ENCODE measurements at regions not wholly inside any gene's neighbourhood (a gene's known extent, or its start where the extent isn't known, plus 50 kb on each side); places are given as distances from the start of the nearest gene placed in this dataset.

DNA sequence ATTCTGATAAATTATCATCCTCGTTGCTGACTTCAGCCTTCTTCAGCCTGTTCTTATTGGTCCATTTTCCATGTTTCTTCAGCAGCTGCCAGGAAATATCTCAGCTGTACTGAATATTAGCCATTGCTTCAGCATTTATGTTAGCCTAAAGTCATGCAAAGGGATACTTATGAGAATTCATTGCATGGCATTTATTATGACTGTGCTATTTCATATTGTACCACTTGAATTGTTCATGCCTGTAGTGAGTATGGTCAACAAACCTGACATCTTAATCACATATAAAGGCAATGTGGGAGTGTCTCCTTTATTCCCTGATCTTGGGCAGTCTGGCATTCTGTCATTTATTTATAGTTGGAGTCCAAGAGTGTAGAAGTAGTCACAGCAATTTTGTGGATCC, 193.4 kb upstream of the SLC35B3 start:
- ATAC-seq (no peak), DNase-seq (no peak)
- 56 to 62% methylated on average over 1 of the region's 1 CpG for WGBS, 2 donors
- no peak overlapping the region for H3K4me3 ChIP-seq
- H3K9me3 ChIP-seq = no peaks in the 10 kb centered on the region
- no peaks in the 10 kb centered on the region for H3K27me3 ChIP-seq
- intact Hi-C loops (cut with DNase I) = no loop called here
- no peaks in the 10 kb centered on the region for H3K4me1 ChIP-seq
- H3K27ac ChIP-seq = no peak overlapping the region
- no peaks in the 10 kb centered on the region for H3K36me3 ChIP-seq
- TF ChIP-seq, protein P1, sequence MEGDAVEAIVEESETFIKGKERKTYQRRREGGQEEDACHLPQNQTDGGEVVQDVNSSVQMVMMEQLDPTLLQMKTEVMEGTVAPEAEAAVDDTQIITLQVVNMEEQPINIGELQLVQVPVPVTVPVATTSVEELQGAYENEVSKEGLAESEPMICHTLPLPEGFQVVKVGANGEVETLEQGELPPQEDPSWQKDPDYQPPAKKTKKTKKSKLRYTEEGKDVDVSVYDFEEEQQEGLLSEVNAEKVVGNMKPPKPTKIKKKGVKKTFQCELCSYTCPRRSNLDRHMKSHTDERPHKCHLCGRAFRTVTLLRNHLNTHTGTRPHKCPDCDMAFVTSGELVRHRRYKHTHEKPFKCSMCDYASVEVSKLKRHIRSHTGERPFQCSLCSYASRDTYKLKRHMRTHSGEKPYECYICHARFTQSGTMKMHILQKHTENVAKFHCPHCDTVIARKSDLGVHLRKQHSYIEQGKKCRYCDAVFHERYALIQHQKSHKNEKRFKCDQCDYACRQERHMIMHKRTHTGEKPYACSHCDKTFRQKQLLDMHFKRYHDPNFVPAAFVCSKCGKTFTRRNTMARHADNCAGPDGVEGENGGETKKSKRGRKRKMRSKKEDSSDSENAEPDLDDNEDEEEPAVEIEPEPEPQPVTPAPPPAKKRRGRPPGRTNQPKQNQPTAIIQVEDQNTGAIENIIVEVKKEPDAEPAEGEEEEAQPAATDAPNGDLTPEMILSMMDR (IDR thresholded peaks at IDR 0.05) = no peak

DNA sequence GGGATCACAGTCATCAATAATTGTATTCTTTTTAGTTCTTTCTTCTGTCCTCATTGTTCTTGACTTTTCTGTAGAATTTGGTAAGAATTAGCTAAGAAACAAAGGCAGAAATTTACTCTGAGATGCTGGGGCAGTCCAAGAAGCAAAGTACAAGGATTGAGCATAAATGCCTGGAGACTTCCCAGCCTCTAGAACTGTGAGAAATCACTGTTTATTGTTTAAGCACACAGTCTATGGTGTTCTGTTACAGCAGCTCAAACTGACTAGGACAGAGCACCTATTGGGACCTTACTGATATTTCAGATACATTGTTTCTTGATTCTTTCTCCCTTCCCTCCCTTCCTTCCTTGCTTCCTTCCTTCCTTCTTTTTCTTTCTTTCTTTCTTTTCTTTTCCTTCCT, 192.7 kb upstream of the SLC35B3 start:
- no peak overlapping the region for H3K4me3 ChIP-seq
- DNase-seq (no peak), ATAC-seq (no peak)
- no peak overlapping the region for H3K27ac ChIP-seq
- TF ChIP-seq, protein P1 (IDR thresholded peaks at IDR 0.05) = no peak
- intact Hi-C loops (cut with DNase I) = no loop called here
- H3K36me3 ChIP-seq = no peaks in the 10 kb centered on the region
- no peaks in the 10 kb centered on the region for H3K27me3 ChIP-seq
- no peaks in the 10 kb centered on the region for H3K9me3 ChIP-seq
- no peaks in the 10 kb centered on the region for H3K4me1 ChIP-seq

DNA sequence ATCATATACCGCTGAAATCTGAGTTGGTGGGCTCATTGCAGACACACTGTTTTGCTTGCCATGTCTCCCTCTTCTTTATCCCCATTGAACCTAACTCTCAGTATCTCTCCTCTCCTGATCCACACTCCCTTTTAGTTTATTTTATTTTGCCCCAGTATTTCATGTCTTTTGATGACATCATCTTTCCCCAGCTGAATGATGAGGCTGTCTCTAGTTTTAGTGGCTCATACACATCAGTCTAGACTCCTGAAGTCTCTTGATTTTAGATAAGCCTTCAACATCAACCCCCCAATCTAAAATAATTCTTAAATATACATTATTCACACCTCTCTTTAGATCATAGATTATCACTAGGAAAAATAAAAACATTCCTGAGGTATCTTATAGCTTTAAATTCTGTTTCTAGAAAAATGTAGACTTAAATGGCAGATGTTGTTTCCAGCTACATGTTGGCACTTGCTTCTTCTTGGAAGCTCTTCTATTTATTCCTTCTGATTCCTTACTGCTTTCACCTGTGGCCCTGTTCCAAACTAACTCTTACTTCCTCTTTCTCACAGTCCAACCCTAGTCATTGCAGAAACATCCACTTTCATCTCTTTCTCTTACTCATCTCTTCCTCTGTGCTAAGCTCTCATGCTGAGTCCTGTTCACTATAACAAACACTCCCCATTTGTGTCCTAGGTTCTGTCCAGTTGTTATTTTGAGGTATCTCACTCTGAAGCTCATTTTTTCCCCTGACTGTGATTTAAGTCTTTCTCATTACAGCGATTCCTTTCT, 191.9 kb upstream of the SLC35B3 start:
- WGBS, 2 donors = 88 to 89% methylated on average over 2 of the region's 2 CpGs
- DNase-seq (no peak), ATAC-seq (no peak)

DNA sequence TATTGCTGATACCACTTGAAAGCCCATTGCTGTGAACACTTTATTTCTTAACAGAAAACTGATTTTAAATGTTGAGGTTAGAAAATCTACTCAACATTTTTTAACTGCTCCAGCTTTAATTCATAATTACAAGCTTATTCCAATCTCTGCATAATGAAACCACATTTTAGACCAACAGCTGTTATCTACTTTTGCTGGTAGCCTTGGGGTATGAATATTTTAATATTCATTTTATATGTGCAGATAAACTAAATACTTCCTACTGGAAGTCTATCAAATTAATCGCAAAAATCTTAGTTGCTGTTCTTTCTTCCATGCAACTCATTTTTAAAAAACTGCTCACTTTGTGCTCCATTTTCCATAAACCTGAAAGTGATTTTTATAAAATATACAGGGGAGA, 189.3 kb upstream of the SLC35B3 start:
- WGBS, 2 donors = 95 to 96% methylated on average over 1 of the region's 1 CpG
- no peak for ATAC-seq

More for the DNA sequence above, 191.9 kb upstream of the SLC35B3 start:
- intact Hi-C loops (cut with DNase I) = no loop called here
- no peaks in the 10 kb centered on the region for H3K4me1 ChIP-seq
- H3K27me3 ChIP-seq = no peaks in the 10 kb centered on the region
- TF ChIP-seq, protein P1 (IDR thresholded peaks at IDR 0.05) = no peak
- no peak overlapping the region for H3K4me3 ChIP-seq
- H3K27ac ChIP-seq = no peak overlapping the region
- no peaks in the 10 kb centered on the region for H3K9me3 ChIP-seq
- no peaks in the 10 kb centered on the region for H3K36me3 ChIP-seq

More for the DNA sequence above, 189.3 kb upstream of the SLC35B3 start:
- Histone ChIP-seq H3K4me3 (no peak overlapping the region), H3K9me3 (no peaks in the 10 kb centered on the region), H3K27ac (no peak overlapping the region), H3K36me3 (no peaks in the 10 kb centered on the region), H3K4me1 (no peaks in the 10 kb centered on the region), H3K27me3 (no peaks in the 10 kb centered on the region)
- intact Hi-C loops (cut with DNase I) = no loop called here
- TF ChIP-seq, protein P1 (IDR thresholded peaks at IDR 0.05) = no peak
- no peak for DNase-seq
